ENCODE measurements at regions not wholly inside any gene's neighbourhood (a gene's known extent, or its start where the extent isn't known, plus 50 kb on each side); places are given as distances from the start of the nearest gene placed in this dataset.

- no peak for DNase-seq (ENCODE audit: low spot score)
- H3K27ac ChIP-seq: no peak overlapping the region
- TF ChIP-seq CTCF (IDR thresholded peaks at IDR 0.05): no peak
Measured at GRCh38 chr10:78937393-78937792, 131.4 kb upstream of the ZMIZ1 start.

GRCh38 chr10:78937800-78938694, 130.7 kb upstream of the ZMIZ1 start:
- Histone ChIP-seq H3K4me3 (no peak overlapping the region), H3K27ac (no peak overlapping the region)
- no peak for TF ChIP-seq CTCF (IDR thresholded peaks at IDR 0.05)
- no peak for DNase-seq (ENCODE audit: low spot score)

More at GRCh38 chr10:78937393-78937792, 131.4 kb upstream of the ZMIZ1 start:
- no peak overlapping the region for H3K4me3 ChIP-seq

- no peak for TF ChIP-seq CTCF (IDR thresholded peaks at IDR 0.05)
- Histone ChIP-seq H3K27ac (no peak overlapping the region), H3K4me3 (no peak overlapping the region)
- no peak for DNase-seq (ENCODE audit: low spot score)
Measured at GRCh38 chr10:78938695-78939672, 129.8 kb upstream of the ZMIZ1 start.

- no peak for DNase-seq (ENCODE audit: low spot score)
Measured at GRCh38 chr10:78942091-78942501, 126.7 kb upstream of the ZMIZ1 start.

GRCh38 chr10:78944723-78945312, 123.9 kb upstream of the ZMIZ1 start:
- TF ChIP-seq CTCF (IDR thresholded peaks at IDR 0.05): no peak
- H3K27ac ChIP-seq: peak overlapping the region in 1 of 2 donors; percentile 63

More at GRCh38 chr10:78942091-78942501, 126.7 kb upstream of the ZMIZ1 start:
- no peak for TF ChIP-seq CTCF (IDR thresholded peaks at IDR 0.05)
- Histone ChIP-seq H3K4me3 (no peak overlapping the region), H3K27ac (no peak overlapping the region)

GRCh38 chr10:78945838-78946237, 122.9 kb upstream of the ZMIZ1 start:
- H3K27ac ChIP-seq: peak overlapping the region in 1 of 2 donors; percentile 63
- no peak for TF ChIP-seq CTCF (IDR thresholded peaks at IDR 0.05)
- no peak overlapping the region for H3K4me3 ChIP-seq
- DNase-seq (ENCODE audit: low spot score): no peak

More at GRCh38 chr10:78944723-78945312, 123.9 kb upstream of the ZMIZ1 start:
- no peak overlapping the region for H3K4me3 ChIP-seq
- DNase-seq (ENCODE audit: low spot score): no peak

Measured in coronary artery (tissue), 2 donors.